Fibroblast of lung (primary cell): ENCODE measurements at regions not wholly inside any gene's neighbourhood (a gene's known extent, or its start where the extent isn't known, plus 50 kb on each side); places are given as distances from the start of the nearest gene placed in this dataset.
A peak's percentile ranks its signal among the peaks of the same experiment; 100 is the strongest.

Experiments
- DNase-seq, 2 donors: peaks; one replicate each; pipeline versions ENCODE4 v3.0.0 to v3.0.0-alpha.2; 2010; ENCODE audit warnings: low read depth in 2 of 2
- H2AFZ ChIP-seq: 2 replicates; pipeline ENCODE4 v1.5.1; 2012; ENCODE audit warnings: low read length, control low read depth, inconsistent platforms
- H3K27ac ChIP-seq: 2 replicates; pipeline ENCODE4 v1.5.1; 2011; ENCODE audit warnings: low read length, control low read depth; ENCODE audit not compliant: insufficient read depth
- H3K27me3 ChIP-seq: 2 replicates; pipeline ENCODE4 v1.5.1; 2011; ENCODE audit warnings: mild to moderate bottlenecking, low read length; ENCODE audit not compliant: control insufficient read depth, insufficient read depth
- H3K36me3 ChIP-seq: 2 replicates; pipeline ENCODE4 v1.5.1; 2011; ENCODE audit warnings: low read length; ENCODE audit not compliant: control insufficient read depth, insufficient read depth
- H3K4me1 ChIP-seq: 2 replicates; pipeline ENCODE4 v1.5.1; 2011; ENCODE audit warnings: low read length; ENCODE audit not compliant: control insufficient read depth, insufficient read depth; ENCODE audit errors: extremely low read depth
- H3K4me2 ChIP-seq: 2 replicates; pipeline ENCODE4 v1.5.1; 2011; ENCODE audit warnings: low read length, control low read depth; ENCODE audit not compliant: insufficient read depth; ENCODE audit errors: extremely low read depth
- H3K4me3 ChIP-seq, 4 experiments: fragments of 200-600 bp in 1 of 4; sonication (generic) in 1 of 4; replicated peaks in 1 of 4; 2 replicates each; pipeline ENCODE4 v1.5.1; 2011 to 2016; ENCODE audit warnings: low read length in 4 of 4, low read depth in 3 of 4, mild to moderate bottlenecking in 3 of 4, control low read depth in 2 of 4, inconsistent platforms in 1 of 4, mixed read lengths in 1 of 4; ENCODE audit not compliant: insufficient read depth in 1 of 4; ENCODE audit errors: control extremely low read depth in 1 of 4
- H3K79me2 ChIP-seq: 2 replicates; pipeline ENCODE4 v1.5.1; 2012; ENCODE audit warnings: mild to moderate bottlenecking, low read length, inconsistent platforms; ENCODE audit not compliant: control insufficient read depth, insufficient read depth
- H3K9ac ChIP-seq: 2 replicates; pipeline ENCODE4 v1.5.1; 2011; ENCODE audit warnings: mild to moderate bottlenecking, low read length, control low read depth; ENCODE audit not compliant: insufficient read depth
- H3K9me3 ChIP-seq: 2 replicates; pipeline ENCODE4 v1.5.1; 2012; ENCODE audit warnings: low read depth, low read length; ENCODE audit not compliant: control insufficient read depth, insufficient read depth
- H4K20me1 ChIP-seq: 2 replicates; pipeline ENCODE4 v1.5.1; 2011; ENCODE audit warnings: low read length; ENCODE audit not compliant: control insufficient read depth, insufficient read depth; ENCODE audit errors: extremely low read depth
- CTCF ChIP-seq, 2 donors: IDR thresholded peaks in 1 of 2; conservative IDR thresholded peaks in 1 of 2; 1 replicate in 1 of 2; 2 replicates in 1 of 2; pipeline ENCODE4 v1.5.1; 2011 to 2012; ENCODE audit warnings: low read length in 2 of 2, control low read depth in 1 of 2, inconsistent platforms in 1 of 2, low read depth in 1 of 2, mild to moderate bottlenecking in 1 of 2
- EZH2 ChIP-seq: IDR thresholded peaks from 2 replicates; pipeline ENCODE4 v1.5.1; 2012; ENCODE audit warnings: low read length, control low read depth, mild to moderate bottlenecking; ENCODE audit errors: missing control alignments

- H3K27me3 ChIP-seq: no peaks in the 10 kb centered on the region
- no peak for TF ChIP-seq CTCF (conservative IDR thresholded peaks at IDR 0.05 in 1 of 2, IDR thresholded peaks at IDR 0.05 in 1 of 2; ENCODE audit: low read depth in 1 of 2, low read length in 2 of 2)
- TF ChIP-seq EZH2: no peak
- peak; percentile 77 to 85 for DNase-seq
- no peaks in the 10 kb centered on the region for H3K79me2 ChIP-seq
- no peaks in the 10 kb centered on the region for H3K36me3 ChIP-seq
- H2AFZ ChIP-seq: no peak overlapping the region
- H4K20me1 ChIP-seq: no peaks in the 10 kb centered on the region
- no peak overlapping the region for H3K27ac ChIP-seq
- H3K9me3 ChIP-seq: no peaks in the 10 kb centered on the region
- H3K4me3 ChIP-seq: no peak overlapping the region
- H3K4me1 ChIP-seq: no peaks in the 10 kb centered on the region
- H3K4me2 ChIP-seq: no peak overlapping the region
- no peak overlapping the region for H3K9ac ChIP-seq
These were observed 143.9 kb downstream of the BCOR start for GRCh38 chrX:39953879-39954278.

- Histone ChIP-seq H3K9me3 (no peaks in the 10 kb centered on the region), H3K27me3 (no peaks in the 10 kb centered on the region), H3K27ac (no peak overlapping the region), H3K79me2 (no peaks in the 10 kb centered on the region), H3K36me3 (no peaks in the 10 kb centered on the region), H3K9ac (no peak overlapping the region), H4K20me1 (no peaks in the 10 kb centered on the region), H3K4me3 (no peak overlapping the region), H2AFZ (no peak overlapping the region), H3K4me2 (no peak overlapping the region), H3K4me1 (no peaks in the 10 kb centered on the region)
- DNase-seq: no peak
- TF ChIP-seq CTCF (conservative IDR thresholded peaks at IDR 0.05 in 1 of 2, IDR thresholded peaks at IDR 0.05 in 1 of 2; ENCODE audit: low read depth in 1 of 2, low read length in 2 of 2): no peak
- no peak for TF ChIP-seq EZH2
These were observed 142.9 kb downstream of the BCOR start for GRCh38 chrX:39954851-39955250.

- Histone ChIP-seq H3K27me3 (no peaks in the 10 kb centered on the region), H2AFZ (no peak overlapping the region), H3K4me1 (no peaks in the 10 kb centered on the region), H3K9ac (no peak overlapping the region), H4K20me1 (no peaks in the 10 kb centered on the region), H3K36me3 (no peaks in the 10 kb centered on the region), H3K4me2 (no peak overlapping the region), H3K27ac (no peak overlapping the region), H3K9me3 (no peaks in the 10 kb centered on the region), H3K4me3 (no peak overlapping the region), H3K79me2 (no peaks in the 10 kb centered on the region)
- TF ChIP-seq EZH2 (no peak), CTCF (conservative IDR thresholded peaks at IDR 0.05 in 1 of 2, IDR thresholded peaks at IDR 0.05 in 1 of 2; ENCODE audit: low read depth in 1 of 2, low read length in 2 of 2) (no peak)
- DNase-seq: no peak
These were observed 142.1 kb downstream of the BCOR start for GRCh38 chrX:39955625-39956024.
